Fibroblast of mammary gland (primary cell): ENCODE measurements at regions not wholly inside any gene's neighbourhood (a gene's known extent, or its start where the extent isn't known, plus 50 kb on each side); places are given as distances from the start of the nearest gene placed in this dataset.
A peak's percentile ranks its signal among the peaks of the same experiment; 100 is the strongest.
"Not testable (repeated sequence)": the region's sequence is repeated elsewhere in the genome, so short reads cannot be mapped to it uniquely, and the experiment has no call there.

Source experiments
- DNase-seq: peaks from one replicate; pipeline ENCODE4 v3.0.0-alpha.2; 2010; ENCODE audit warnings: low read depth
- H3K4me3 ChIP-seq: 2 replicates; pipeline ENCODE4 v1.5.1; 2011; ENCODE audit warnings: low read depth, mild to moderate bottlenecking, low read length, moderate library complexity; ENCODE audit not compliant: control insufficient read depth
- TF ChIP-seq, protein P1 (sequence below): conservative IDR thresholded peaks from 2 replicates; pipeline ENCODE4 v1.5.1; 2011; ENCODE audit warnings: low read depth, low read length, inconsistent platforms; ENCODE audit not compliant: control insufficient read depth, insufficient read depth

- DNase-seq = no peak
- H3K4me3 ChIP-seq = no peak overlapping the region
- TF ChIP-seq, protein P1, sequence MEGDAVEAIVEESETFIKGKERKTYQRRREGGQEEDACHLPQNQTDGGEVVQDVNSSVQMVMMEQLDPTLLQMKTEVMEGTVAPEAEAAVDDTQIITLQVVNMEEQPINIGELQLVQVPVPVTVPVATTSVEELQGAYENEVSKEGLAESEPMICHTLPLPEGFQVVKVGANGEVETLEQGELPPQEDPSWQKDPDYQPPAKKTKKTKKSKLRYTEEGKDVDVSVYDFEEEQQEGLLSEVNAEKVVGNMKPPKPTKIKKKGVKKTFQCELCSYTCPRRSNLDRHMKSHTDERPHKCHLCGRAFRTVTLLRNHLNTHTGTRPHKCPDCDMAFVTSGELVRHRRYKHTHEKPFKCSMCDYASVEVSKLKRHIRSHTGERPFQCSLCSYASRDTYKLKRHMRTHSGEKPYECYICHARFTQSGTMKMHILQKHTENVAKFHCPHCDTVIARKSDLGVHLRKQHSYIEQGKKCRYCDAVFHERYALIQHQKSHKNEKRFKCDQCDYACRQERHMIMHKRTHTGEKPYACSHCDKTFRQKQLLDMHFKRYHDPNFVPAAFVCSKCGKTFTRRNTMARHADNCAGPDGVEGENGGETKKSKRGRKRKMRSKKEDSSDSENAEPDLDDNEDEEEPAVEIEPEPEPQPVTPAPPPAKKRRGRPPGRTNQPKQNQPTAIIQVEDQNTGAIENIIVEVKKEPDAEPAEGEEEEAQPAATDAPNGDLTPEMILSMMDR = no peak
Measured at GRCh38 chrX:63581906-63582305, 203.1 kb downstream of the ARHGEF9 start.

DNA sequence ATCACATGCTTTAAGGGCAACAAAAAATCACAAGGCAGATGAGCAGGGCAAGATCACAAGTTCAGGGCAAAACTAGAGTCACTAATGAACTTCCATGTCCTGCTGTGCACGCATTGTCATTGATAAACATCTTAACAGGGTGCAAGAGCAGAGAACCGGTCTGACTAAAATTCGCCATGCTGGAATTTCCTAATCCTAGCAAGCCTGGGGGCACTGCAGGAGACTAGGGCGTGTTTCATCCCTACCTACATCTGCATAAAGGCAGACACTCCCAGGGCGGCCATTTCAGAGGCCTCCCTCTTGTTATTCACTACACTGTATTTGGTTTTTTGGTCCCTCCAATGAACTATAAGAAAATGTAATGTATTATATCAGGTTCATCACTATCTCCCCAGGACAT lies 203.6 kb downstream of the ARHGEF9 start:
- TF ChIP-seq, protein P1 = no peak
- no peak overlapping the region for H3K4me3 ChIP-seq
- no peak for DNase-seq

DNA sequence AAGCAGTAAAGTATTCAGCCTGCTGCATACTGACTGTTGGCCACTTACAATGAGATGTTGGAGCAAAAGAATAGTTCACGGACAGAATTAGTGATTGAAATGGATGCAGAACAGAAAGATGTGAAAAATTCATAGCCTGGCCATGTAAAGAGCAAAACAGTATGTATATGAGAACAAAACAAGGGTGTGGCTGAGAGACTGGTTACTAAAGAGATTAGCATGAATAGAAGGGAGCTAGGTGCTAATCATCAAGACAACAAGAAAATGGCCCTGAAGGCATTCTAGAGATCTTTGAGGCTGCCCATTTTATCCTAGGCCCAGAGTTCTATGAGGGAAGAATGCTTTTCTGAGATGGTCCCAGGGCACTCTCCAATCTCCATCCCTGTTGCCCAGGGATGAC lies 208.5 kb downstream of the ARHGEF9 start:
- no peak for DNase-seq
- TF ChIP-seq, protein P1 = no peak
- no peak overlapping the region for H3K4me3 ChIP-seq

GRCh38 chrX:63575700-63576099 lies 209.3 kb downstream of the ARHGEF9 start:
- DNase-seq, H3K4me3 ChIP-seq: not testable (repeated sequence)

DNA sequence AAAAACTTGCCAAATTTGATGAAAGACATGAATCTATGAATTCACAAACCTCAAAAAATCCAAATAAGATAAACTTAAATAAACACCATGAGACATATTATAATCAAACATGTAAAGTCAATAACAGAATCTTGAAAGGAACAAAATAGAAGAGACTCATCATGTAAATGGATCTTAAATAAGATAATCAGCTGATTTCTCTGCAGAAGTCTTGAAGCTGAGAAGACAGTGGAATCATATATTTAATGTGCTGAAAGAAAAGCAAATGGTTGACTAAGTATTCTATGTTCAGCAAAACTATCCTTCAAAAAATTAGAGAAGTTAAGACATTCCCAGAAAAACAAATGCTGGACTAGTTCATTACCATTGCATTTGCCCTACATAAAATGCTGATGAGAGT lies 215.7 kb upstream of the SPIN4 start:
- no peak overlapping the region for H3K4me3 ChIP-seq
- no peak for DNase-seq
- TF ChIP-seq, protein P1 = no peak

DNA sequence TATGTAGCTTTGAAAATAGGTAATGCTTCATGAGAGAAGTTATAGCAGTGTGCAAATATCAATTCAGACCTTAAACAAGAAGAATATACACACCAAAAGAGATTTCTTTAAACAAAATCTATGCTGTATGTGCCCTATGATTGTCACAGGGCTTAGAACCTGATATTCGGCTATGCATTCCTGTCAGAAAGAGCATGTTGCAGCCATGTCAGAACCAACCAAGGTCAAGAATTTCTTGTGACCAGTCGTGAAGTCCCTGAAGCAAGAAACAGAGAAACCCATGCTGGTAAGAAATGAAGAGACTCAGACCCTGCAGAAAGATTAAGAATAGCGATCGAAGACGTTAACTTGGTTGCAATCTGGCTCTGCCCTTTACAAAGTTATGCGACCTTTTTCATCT lies 210.3 kb upstream of the SPIN4 start:
- TF ChIP-seq, protein P1 = no peak
- H3K4me3 ChIP-seq = peak overlapping the region; percentile 76
- no peak for DNase-seq

DNA sequence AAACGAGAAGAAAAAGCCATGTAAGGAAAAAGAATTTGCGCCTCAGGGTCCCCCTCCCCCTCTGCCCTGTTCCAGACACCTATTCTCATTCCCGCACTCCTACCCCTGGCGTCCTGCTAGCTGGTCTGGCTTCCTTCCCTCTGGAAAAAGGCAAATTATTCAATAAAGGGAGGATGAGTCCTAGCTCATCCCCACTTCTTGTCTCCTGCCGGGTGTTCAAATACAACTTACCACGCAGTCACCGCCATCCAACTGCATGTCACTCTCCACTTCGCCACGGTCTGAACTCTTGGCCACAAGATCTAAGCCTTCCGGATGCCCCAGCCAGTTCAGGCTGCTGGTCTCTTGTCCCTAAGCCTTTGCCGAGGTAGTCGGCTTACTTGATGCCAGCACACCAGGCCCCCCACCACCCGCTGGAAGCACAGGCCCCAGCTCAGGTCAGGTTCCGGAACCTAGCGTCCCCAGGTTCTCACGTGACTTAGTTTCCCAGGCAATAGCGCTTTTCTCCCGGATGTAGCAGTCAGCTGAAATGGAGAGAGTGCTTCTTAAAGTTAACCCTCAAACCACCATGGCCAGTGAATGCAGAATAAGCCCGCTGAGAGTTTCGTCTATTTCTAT lies 209.6 kb upstream of the SPIN4 start:
- peak; percentile 71 for DNase-seq
- TF ChIP-seq, protein P1 = no peak
- peak overlapping the region; percentile 76 for H3K4me3 ChIP-seq
